ENCODE measurements at regions not wholly inside any gene's neighbourhood (a gene's known extent, or its start where the extent isn't known, plus 50 kb on each side); places are given as distances from the start of the nearest gene placed in this dataset.

- H3K9me3 ChIP-seq (ENCODE audit: control insufficient read depth in 2 of 3, insufficient read depth in 1 of 3, low read length in 3 of 3) = no peaks in the 10 kb centered on the region
- FAIRE-seq = no peak
These were observed 465.4 kb downstream of the ETV1 start for GRCh38 chr7:13524076-13524475.

GRCh38 chr7:13532028-13532753, 457.3 kb downstream of the ETV1 start:
- FAIRE-seq (no peak), DNase-seq (no peak)
- H3K36me3 ChIP-seq (ENCODE audit: control insufficient read depth in 2 of 3, insufficient read depth in 3 of 3, low read length in 3 of 3) = no peaks in the 10 kb centered on the region
- H3K9me3 ChIP-seq (ENCODE audit: control insufficient read depth in 2 of 3, insufficient read depth in 1 of 3, low read length in 3 of 3) = no peaks in the 10 kb centered on the region
- no peaks in the 10 kb centered on the region for H3K27me3 ChIP-seq (ENCODE audit: control insufficient read depth, insufficient read depth, low read length)
- H3K27ac ChIP-seq (ENCODE audit: low read depth in 2 of 2, low read length in 2 of 2) = no peak overlapping the region
- no peak for TF ChIP-seq CTCF (IDR thresholded peaks at IDR 0.05; ENCODE audit: borderline replicate concordance, extremely low read depth, insufficient read depth)
- intact Hi-C loops (cut with DNase I) = no loop called here
- H3K4me1 ChIP-seq (ENCODE audit: control insufficient read depth in 2 of 3, insufficient read depth in 2 of 3, low read depth in 1 of 3, low read length in 3 of 3) = no peaks in the 10 kb centered on the region
- H3K4me3 ChIP-seq (ENCODE audit: low read length in 3 of 3) = no peak overlapping the region
- no peak overlapping the region for H3K9ac ChIP-seq (ENCODE audit: low read length in 3 of 3)

More at GRCh38 chr7:13524076-13524475, 465.4 kb downstream of the ETV1 start:
- no peak overlapping the region for H3K9ac ChIP-seq (ENCODE audit: low read length in 3 of 3)
- intact Hi-C loops (cut with DNase I) = no loop called here
- DNase-seq = no peak
- H3K4me1 ChIP-seq (ENCODE audit: control insufficient read depth in 2 of 3, insufficient read depth in 2 of 3, low read depth in 1 of 3, low read length in 3 of 3) = no peaks in the 10 kb centered on the region
- no peak for TF ChIP-seq CTCF (IDR thresholded peaks at IDR 0.05; ENCODE audit: borderline replicate concordance, extremely low read depth, insufficient read depth)
- no peak overlapping the region for H3K27ac ChIP-seq (ENCODE audit: low read depth in 2 of 2, low read length in 2 of 2)
- H3K4me3 ChIP-seq (ENCODE audit: low read length in 3 of 3) = no peak overlapping the region
- H3K27me3 ChIP-seq (ENCODE audit: control insufficient read depth, insufficient read depth, low read length) = no peaks in the 10 kb centered on the region
- no peaks in the 10 kb centered on the region for H3K36me3 ChIP-seq (ENCODE audit: control insufficient read depth in 2 of 3, insufficient read depth in 3 of 3, low read length in 3 of 3)

- Histone ChIP-seq H3K4me3 (ENCODE audit: low read length in 3 of 3) (no peak overlapping the region), H3K9ac (ENCODE audit: low read length in 3 of 3) (no peak overlapping the region), H3K36me3 (ENCODE audit: control insufficient read depth in 2 of 3, insufficient read depth in 3 of 3, low read length in 3 of 3) (no peaks in the 10 kb centered on the region), H3K4me1 (ENCODE audit: control insufficient read depth in 2 of 3, insufficient read depth in 2 of 3, low read depth in 1 of 3, low read length in 3 of 3) (no peaks in the 10 kb centered on the region), H3K27me3 (ENCODE audit: control insufficient read depth, insufficient read depth, low read length) (no peaks in the 10 kb centered on the region), H3K9me3 (ENCODE audit: control insufficient read depth in 2 of 3, insufficient read depth in 1 of 3, low read length in 3 of 3) (no peaks in the 10 kb centered on the region), H3K27ac (ENCODE audit: low read depth in 2 of 2, low read length in 2 of 2) (no peak overlapping the region)
- intact Hi-C loops (cut with DNase I) = no loop called here
- TF ChIP-seq CTCF (IDR thresholded peaks at IDR 0.05; ENCODE audit: borderline replicate concordance, extremely low read depth, insufficient read depth) = no peak
- FAIRE-seq (no peak), DNase-seq (no peak)
These were observed 450.8 kb downstream of the ETV1 start for GRCh38 chr7:13538669-13539068.

GRCh38 chr7:13540429-13540828, 449.0 kb downstream of the ETV1 start:
- no peak overlapping the region for H3K4me3 ChIP-seq (ENCODE audit: low read length in 3 of 3)
- no peak overlapping the region for H3K27ac ChIP-seq (ENCODE audit: low read depth in 2 of 2, low read length in 2 of 2)
- no peaks in the 10 kb centered on the region for H3K9me3 ChIP-seq (ENCODE audit: control insufficient read depth in 2 of 3, insufficient read depth in 1 of 3, low read length in 3 of 3)
- no peak for TF ChIP-seq CTCF (IDR thresholded peaks at IDR 0.05; ENCODE audit: borderline replicate concordance, extremely low read depth, insufficient read depth)
- DNase-seq (no peak), FAIRE-seq (no peak)
- H3K36me3 ChIP-seq (ENCODE audit: control insufficient read depth in 2 of 3, insufficient read depth in 3 of 3, low read length in 3 of 3) = no peaks in the 10 kb centered on the region
- intact Hi-C loops (cut with DNase I) = no loop called here
- no peaks in the 10 kb centered on the region for H3K27me3 ChIP-seq (ENCODE audit: control insufficient read depth, insufficient read depth, low read length)
- H3K4me1 ChIP-seq (ENCODE audit: control insufficient read depth in 2 of 3, insufficient read depth in 2 of 3, low read depth in 1 of 3, low read length in 3 of 3) = no peaks in the 10 kb centered on the region
- no peak overlapping the region for H3K9ac ChIP-seq (ENCODE audit: low read length in 3 of 3)
